22Rv1 (cell line): ENCODE measurements at regions not wholly inside any gene's neighbourhood (a gene's known extent, or its start where the extent isn't known, plus 50 kb on each side); places are given as distances from the start of the nearest gene placed in this dataset.

Source experiments
- H3K27ac ChIP-seq: fragments of 450-650 bp; 2 replicates; pipeline ENCODE4 v1.5.1; 2017
- CTCF ChIP-seq: fragments of 450-650 bp; IDR thresholded peaks from 2 replicates; pipeline ENCODE4 v1.5.1; 2017; ENCODE audit warnings: mild to moderate bottlenecking
- ZFX ChIP-seq: fragments of 450-650 bp; IDR thresholded peaks from 2 replicates; pipeline ENCODE4 v1.6.1; 2017; ENCODE audit warnings: antibody characterized with exemption, borderline replicate concordance

DNA sequence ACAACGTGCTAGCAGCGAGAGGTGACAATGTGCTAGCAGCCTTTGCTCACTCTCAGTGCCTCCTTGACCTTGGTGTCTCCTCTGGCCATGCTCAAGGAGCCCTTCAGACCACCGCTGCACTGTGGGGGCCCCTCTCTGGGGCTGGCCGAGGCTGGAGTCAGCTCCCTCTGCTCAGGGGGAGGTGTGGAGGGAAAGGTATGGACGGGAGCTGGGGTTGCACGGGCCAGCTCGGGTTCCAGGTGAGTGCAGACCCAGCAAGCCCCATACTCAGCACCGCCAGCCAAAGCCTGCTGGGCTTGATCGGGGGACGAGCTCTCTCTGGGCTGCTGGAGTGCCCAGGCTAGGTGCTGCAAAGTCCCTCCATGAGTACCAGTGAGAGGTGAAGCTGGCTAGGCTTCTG is 180.2 kb downstream of the TRIM36 start:
- TF ChIP-seq CTCF (no peak), ZFX (no peak)
- H3K27ac ChIP-seq: no peak overlapping the region

DNA sequence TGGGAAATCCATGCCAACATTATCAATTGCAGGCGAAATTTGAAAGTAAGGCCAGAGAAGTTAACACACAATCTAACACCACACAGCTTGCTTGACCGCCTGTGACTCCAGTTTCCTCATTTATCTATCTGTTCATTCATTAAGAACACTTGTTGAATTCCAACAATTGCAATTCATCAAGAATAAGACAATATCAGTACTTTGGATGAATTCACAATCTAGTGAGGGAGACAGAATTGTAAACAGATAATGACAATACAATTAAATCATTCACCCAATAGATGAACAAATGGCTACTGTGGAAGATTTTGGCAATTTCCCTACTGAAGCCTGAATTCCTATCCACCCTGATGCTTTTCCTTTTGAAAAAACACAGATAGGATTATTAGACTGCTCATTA is 181.6 kb downstream of the TRIM36 start:
- TF ChIP-seq ZFX: no peak
- no peak for TF ChIP-seq CTCF
- H3K27ac ChIP-seq: no peak overlapping the region

DNA sequence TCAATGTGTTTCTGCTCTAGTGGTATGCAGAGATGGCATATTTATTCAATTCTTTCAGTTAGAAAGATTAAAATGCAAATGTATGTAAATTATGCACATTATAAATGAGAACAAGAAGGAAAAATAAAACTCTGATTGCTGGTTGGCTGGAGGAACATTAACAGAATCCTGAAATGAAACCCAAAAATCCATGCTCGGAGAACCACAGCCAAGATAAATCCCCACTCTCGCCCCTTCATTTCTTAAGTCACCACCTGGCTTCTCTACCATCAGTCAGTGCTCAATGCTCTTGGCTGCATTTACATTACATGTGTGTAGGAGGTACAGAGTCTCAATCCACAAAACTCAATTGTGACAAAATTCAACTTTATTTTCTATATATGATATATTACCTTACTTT is 184.9 kb downstream of the TRIM36 start:
- H3K27ac ChIP-seq: no peak overlapping the region
- TF ChIP-seq ZFX (no peak), CTCF (no peak)

GRCh38 chr5:114981111-114981510 is 188.6 kb downstream of the TRIM36 start:
- no peak overlapping the region for H3K27ac ChIP-seq
- TF ChIP-seq ZFX (no peak), CTCF (no peak)

DNA sequence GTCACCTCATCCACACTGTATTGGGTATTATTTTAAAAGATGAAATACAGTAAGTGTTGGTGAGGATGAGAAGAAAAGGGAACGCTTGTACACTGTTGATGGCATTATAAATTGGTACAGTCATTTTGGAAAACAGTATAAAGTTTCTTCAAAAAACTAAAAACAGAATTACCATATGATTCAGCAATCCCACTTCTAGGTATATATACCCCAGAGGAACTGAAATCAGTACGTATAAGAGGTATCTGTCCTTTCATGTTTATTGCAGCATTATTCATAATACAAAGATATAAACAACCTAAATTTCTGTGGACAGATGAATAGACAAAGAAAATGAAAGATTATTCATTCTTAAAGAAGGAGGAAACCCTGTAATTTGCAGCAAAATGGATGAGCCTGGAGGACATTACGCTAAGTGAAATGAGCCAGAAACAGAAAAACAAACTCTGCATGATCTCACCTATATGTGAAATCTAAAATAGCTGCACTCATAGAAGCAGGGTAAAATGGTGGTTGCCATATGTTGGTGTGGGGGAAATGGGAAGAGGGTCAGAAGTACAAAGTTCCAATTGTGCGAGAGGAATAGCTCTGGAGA is 191.6 kb downstream of the TRIM36 start:
- no peak overlapping the region for H3K27ac ChIP-seq
- TF ChIP-seq ZFX (no peak), CTCF (no peak)

DNA sequence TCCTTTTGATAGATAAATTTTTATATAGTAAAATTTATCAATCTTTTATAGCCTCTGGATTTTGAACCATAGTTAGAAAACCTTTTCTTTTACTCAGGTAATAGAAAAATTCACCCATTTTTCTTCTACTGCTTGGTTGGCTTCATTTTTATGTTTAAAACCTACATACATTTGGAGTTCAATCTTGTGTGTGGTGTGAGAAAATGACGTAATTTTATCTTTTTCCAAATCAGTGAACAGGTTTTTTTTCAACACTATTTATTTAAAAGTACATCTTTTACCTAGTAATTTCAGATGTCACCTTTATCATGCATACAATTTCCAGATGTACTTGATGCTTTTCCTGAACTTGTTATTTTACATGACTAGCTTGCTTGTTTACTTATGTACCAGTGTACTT is 200.2 kb downstream of the TRIM36 start:
- H3K27ac ChIP-seq: no peak overlapping the region
- TF ChIP-seq CTCF (no peak), ZFX (no peak)

GRCh38 chr5:114957384-114957783 is 212.3 kb downstream of the TRIM36 start:
- TF ChIP-seq CTCF: no peak
- no peak for TF ChIP-seq ZFX
- no peak overlapping the region for H3K27ac ChIP-seq
